GM21786 (cell line): ENCODE measurements at regions not wholly inside any gene's neighbourhood (a gene's known extent, or its start where the extent isn't known, plus 50 kb on each side); places are given as distances from the start of the nearest gene placed in this dataset.
"Not testable (repeated sequence)": the region's sequence is repeated elsewhere in the genome, so short reads cannot be mapped to it uniquely, and the experiment has no call there.

Experiments used
- ATAC-seq: cut with Tn5 transposase; IDR thresholded peaks from one replicate; pipeline ENCODE4 v1.9.1; 2021; ENCODE audit not compliant: unreplicated experiment

DNA sequence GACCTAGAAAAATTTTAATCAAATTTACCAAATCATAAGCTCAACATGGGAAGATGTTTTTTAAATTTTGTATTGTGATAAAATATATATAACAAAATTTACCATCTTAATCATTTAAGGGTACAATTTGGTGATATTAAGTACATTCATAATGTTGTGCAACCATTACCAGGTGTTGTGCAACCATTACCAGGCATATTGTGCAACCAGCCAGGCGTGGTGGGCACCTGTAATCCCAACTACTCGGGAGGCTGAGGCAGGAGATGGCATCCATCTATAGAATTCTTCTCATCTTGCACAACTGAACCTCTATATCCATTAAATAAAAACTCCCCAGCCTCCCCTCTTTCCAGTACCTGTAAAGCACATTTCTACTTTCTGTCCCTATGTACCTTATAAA lies 124.5 kb upstream of the SLC13A1 start:
- no peak for ATAC-seq

DNA sequence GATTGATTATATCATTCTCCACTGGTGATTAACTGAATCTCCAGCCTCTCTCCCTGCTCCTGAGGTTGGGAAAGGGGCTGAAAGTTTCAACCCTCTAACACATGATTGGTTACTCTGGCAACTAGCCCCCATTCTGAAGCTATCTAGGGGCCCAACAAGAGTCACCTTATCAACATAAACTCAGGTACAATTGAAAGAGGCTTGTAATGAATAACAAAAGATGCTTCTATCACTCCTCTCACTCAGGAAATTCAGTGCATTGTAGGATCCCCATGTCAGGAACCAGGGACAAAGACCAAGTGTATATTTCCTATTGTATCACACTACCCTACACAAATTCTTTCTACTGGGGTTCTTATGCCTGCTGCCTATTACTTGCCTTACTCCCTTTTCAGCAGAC lies 123.9 kb upstream of the SLC13A1 start:
- ATAC-seq: no peak

DNA sequence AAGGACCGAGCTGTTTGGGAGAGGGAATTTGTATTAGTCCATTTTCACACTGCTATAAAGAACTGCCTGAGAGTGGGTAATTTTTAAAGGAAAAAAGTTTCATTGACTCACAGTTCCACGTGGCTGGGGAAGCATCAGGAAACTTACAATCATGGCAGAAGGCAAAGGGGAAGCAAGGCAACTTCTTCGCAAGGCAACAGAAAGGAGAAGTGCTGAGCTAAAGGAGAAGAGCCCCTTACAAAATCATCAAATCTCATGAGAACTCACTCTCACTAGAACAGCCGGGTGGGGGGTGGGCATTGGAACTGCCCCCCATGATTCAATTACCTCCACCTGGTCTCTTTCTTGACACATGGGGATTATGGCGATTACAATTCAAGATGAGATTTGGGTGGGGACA lies 121.8 kb upstream of the SLC13A1 start:
- ATAC-seq: not testable (repeated sequence)

DNA sequence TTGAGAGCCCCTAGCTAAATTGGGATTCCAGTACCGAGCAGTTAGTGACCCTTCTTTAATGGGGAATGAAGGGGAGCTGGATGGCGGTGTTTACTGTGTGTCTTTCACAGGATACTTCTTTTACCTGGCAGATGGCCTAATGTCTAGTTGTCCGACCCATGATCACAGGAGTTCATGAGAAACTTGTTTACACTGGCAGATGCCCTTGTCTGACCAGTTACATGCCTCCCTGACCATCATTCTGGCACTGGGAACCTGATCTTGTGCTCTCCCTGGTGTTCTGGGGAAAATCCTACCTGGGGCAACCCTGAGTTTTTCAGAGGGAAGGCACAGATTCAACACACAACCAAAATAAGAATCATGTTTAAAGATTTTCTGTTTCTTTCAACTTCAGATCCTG lies 120.1 kb upstream of the SLC13A1 start:
- no peak for ATAC-seq

DNA sequence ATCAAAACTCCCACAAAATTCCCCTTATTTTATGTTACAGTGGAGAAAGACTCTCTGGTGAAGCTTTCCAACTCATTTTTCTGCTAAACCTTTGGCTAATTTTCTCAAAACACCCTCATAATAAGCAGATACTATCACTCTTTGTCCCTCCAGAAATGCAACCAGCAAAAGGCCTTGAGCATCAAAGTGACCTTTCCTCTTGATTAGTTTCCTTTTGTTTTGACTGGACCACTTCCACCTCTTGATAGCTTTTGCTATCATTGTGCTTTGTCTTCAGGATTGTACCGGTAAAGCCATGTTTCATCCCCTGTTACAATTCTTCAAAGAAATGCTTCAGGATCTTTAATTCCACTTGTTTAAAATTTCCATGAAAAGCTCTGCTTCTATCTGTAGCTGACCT lies 115.1 kb upstream of the SLC13A1 start:
- no peak for ATAC-seq

DNA sequence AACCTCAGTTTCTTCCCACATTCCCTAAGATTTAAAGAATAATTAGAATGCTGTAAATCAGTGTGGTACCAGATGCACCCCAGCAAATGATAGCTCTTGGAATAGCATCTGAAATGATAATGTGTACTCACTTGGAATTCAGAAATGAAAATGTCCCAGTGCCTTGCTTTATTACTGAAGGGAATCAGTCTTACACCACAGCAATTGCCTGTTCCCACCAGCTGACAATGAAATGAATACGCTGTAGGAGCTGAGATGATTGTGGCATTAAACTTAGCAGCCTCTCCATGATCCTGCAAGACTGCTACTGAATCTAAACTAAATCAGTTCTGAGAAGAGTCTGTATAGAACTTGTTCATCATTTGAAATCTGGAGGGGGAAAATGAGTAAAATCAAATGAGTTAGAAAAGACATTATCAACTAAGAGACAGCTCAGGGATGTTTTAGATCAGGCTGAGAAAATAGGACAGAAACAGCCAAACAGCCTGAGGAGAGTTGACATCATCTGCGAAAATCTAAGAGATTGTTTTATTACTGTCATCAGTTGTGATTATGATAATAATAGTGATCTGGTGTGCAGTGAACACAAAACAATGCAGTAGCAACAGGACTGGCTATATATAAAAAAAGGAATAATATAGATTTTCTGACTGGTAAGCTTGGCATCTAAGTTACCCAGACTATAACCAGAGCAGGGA lies 108.6 kb upstream of the SLC13A1 start:
- ATAC-seq: no peak

DNA sequence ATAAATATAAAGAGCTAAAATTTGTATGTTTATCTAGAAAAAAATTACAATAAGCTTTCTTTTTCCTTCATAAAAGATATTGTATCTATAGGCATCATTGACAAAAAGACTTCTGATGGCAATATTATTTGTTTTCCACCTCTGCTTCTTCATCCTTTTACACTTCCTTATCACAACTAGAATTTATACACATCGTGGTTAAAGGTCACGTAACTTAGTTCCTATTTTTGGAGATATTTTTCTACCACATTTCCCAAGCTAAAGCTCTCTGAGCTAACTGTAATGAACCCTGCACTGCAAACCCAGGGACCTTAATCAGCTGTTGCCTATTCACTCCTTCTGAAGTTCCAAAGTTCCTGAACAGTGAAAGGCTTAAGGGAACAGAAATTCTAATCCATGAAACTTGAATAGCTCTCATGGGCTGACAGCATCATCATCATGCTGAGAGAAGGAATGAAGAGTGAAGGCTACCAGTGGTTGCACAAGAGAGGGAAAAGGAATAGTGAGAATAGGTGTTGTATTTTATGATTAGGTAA lies 106.1 kb upstream of the SLC13A1 start:
- ATAC-seq: no peak

DNA sequence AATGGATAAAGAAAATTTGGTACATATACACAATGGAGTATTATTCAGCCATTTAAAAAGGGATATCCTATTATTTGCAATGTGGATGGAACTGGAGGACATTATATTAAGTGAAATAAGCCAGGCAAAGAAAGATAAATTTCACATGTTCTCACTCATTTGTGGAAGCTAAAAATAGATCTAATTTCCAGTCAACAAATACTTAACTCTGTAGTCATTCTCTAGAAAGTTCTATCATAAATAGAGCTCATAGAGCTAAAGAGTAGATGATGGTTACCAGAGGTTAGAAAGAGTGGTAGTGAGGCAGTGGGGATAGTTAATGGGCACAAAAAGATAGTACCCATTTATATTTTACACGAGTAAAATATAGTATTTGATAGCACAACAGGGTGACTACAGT lies 104.2 kb upstream of the SLC13A1 start:
- no peak for ATAC-seq

DNA sequence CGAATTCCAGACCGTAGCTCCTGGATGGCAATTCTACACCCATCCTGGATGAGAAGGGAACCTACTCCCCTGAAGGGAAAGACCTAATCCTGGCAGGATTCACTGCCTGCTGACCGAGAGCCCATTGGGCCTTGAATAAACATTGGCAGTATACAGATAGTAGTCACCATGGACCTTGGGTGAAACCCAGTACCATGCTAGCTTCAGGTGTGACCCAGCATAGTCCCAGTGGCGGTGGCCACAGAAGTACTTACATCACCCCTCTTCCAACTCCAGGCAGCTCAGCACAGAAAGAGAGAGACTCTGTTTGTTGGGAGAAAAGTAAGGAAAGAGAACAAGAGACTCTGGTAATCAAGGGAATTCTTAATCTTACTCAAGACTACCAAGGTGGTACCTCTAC lies 97.2 kb upstream of the SLC13A1 start:
- no peak for ATAC-seq

DNA sequence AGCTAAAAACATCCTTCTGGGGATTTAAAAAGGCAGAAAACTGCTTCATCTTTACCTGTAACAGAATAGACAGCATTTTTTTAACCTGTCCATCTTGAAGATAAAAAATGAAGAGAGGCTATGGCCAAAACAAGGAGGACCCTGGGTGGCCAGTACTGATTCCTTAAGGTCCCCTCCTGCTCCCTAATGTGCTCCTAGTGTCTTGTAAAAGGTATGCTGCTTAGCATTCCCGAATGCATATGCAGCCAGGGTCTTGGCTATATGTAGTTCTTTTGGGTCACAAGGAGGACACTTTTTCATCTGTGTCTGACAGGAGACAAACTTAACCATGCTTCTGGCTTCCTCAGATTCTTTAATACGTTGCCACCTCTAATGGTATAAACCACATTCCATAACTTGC lies 93.9 kb upstream of the SLC13A1 start:
- no peak for ATAC-seq

DNA sequence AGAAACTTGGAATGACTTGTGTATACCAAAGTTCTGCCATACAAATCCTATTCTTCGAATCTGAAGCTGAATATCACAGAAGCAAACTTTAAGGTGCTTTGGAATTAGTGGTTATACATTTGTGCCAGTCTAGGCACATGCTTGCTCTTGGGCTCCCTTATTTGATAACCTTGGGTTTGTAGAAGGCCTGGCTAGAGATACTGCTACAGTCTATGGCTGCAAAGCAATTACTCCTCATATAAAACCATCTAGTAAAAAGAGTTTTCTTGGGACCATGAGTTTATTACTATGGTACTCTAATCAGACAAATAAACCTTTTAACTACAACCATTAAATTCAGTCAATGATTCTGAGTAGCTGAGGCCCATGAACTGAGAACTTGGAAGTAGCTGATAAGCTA lies 92.5 kb upstream of the SLC13A1 start:
- no peak for ATAC-seq

DNA sequence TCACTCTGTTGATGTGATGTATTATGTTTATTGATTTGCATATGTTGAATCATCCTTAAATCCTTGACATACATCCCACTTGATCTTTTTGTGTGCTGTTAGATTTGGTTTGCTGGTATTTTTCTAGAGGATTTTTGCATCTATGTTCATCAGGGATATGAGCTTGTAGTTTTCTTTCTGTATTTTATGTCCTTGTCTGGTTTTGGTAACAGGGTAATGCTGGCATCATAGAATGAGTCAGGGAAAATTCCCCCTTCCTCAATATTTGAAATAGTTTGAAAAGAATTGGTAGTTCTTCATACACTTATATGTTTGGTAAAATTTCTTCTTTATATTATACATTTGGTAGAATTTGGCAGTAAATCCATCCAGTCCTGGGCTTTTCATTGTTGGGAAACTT lies 89.4 kb upstream of the SLC13A1 start:
- no peak for ATAC-seq

DNA sequence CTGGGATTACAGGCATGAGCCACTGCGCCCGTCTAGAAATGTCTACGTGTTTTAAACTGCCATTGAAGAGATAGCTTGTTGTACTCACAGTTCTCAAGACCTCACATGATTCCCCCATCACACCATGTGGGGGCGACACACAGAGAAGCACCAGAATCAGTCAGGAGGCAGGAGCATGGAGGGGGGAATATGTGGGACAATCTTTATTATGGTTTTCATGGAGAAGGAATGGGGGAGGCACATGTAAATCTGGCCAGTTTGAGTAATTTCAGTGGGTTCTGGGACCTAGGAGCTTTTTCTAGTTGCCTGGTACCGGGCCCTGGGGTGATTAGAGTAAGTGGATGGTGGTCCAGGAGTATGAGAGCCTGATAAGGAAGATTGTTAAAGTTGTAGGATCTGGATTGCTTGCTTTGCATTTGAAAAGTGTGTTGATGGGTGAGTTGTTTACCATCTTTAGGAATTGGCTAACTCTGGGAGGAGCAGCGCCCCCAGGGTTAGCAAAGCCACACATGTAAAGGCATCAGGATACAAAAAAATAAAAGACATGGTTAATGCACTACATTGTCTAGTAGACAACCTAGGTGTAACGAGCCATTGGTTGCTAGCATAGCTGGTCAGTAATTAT lies 85.4 kb upstream of the SLC13A1 start:
- ATAC-seq: no peak

DNA sequence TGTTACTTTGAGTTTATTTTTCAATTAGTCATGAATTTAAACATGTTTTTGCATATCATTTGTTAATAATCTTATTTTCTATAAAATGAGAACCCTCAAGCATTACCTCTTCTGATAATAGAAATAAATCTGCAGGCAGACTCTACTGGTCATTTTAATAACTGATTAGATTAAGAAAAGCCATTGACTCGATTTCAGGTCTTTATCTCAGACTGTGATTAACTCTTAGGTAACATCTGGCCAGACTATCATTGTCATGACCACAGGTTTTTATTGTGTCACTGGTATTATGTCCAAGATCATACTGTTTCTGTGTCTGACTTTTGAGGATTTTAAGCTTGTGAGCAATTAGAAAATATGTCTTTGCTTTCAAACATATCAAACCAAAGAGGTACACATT lies 83.6 kb upstream of the SLC13A1 start:
- ATAC-seq: no peak

DNA sequence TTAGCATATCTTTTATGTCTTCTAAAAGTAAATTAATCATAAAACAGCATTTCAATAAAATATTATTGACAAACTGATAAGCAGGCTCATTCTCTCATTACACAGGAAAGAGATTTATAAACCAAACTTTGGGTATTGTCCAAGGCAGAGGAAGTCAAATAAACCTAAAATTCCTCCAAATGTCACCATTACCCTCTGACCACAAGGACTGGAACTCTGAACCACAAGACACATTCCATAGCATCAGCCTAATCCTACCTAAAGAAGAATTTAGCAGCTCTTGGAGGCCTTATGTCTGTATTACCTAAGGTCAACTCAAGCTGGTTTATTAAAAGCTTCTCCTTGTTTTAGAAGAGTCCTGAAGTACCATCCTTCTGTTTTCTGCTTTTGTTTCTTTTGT lies 82.4 kb upstream of the SLC13A1 start:
- ATAC-seq: no peak

DNA sequence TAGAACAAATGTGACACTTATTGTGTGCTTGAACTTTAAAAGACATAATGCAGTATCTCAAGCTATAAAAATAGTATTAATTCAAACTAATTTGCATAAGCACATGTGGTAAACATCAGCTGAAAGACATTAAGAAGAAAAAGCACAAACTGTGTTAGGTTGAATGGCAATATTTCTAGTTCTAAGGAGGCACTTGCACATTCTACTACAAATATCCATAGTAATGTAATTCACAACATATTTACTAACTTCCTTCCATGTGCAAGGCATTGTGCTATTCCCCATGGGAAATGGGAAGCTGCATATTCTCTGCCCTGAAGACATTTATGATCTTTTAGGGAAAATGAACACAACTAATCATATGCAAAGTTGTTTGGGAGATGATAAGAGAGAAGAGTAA lies 80.2 kb upstream of the SLC13A1 start:
- ATAC-seq: no peak

DNA sequence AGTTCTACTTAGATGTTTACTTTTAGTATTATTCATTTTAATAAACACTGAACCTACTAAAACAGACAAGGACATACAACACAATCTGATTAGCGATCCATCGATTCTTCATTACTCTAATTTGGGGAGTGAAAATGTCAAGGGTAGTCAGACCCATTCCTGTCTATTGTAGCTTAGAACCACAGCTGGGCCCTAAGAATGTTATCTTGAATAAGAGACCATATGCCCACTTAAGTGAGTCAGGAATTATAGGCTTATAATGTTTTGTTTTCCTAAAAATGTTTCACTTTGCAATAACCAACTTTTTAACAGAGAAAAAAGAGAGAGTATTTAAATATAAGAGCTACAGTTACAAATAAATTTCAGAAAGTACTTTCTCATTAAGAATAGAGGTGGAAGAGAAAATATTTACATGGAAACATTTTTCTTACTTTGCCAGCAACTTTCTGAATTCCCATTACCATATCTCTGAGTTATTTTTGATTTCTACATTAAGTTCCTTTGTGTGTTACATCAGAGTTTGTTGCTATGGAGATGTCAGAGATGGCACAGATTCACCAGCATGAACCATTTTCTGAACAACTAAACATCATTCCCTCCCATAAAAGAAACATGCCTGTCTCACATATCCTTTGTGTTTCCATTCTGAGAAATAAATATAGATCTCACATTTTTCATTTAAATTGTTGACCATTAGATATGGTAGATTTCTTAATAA lies 75.4 kb upstream of the SLC13A1 start:
- ATAC-seq: no peak

DNA sequence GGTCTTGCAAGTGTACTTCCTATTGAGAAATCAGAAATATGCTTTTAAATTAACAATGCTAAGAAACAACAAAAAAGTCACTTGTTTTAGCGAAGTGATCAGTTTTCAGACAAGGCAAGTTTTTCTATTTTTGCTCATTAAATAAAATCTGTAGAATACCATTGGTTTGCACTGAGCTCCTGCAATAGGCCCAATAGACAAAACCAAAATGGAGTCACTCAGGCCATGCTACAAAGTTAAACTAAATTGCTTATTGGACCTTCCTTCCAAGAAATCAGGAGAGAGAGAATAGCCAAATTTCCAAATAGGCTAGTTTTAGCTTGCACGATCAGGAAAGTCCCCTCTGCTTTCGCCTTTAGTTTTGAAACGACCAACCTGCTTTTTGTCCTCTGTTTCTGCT lies 73.4 kb upstream of the SLC13A1 start:
- no peak for ATAC-seq

DNA sequence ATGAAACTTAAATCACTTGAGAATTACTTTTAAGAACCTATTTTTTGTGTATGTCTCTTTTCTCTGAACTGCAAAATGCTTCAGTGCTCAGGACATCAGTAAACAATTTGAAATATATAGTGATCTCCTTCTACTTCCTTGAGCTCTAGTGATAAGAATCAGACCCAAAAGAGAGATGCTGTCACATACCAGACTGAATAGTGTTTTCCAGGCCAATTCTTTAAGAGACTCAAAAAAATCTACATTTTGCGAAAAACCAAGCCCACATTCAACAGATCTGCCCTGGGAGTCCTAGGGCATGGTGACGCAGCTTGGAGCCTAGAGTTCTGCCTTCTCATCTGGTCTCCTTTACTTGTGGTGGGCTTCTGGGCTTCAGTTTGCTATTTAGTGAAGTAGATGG lies 72.1 kb upstream of the SLC13A1 start:
- no peak for ATAC-seq

DNA sequence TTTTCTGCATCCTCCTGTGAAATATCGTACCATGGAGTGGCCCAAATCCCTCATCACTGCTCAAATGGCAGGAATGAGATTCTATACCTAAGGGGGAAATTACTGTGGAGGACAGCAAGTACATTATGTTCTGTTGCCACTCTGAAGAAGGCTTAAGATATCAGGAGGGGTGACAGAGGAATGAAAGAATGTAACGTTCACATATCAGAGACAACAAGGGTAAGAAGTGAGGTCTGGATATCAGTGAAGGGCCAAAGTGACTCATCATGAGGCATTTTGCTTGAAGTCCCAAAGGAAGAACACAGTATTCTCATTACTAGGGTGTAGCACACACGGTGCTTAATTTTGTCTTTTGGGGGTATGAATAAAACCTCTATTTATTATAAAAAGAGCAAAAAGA lies 71.5 kb upstream of the SLC13A1 start:
- no peak for ATAC-seq

DNA sequence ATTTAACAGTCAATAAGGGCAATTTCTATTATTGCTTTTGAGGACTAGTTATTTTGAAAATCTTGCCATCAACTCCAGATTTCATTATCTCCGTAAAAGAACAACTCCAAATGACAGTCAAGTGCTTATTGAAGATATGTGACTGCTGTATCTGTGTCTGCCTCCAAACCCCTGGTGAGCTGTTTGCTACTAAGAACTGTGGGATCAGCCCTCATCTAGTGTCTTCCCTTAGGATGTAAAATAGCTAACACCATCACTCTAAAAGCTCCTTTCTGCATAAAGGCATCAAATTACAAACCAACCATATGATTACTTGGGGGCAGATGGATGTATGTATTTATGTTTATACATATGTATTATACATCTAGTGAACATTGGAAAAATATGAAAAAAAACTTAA lies 70.8 kb upstream of the SLC13A1 start:
- ATAC-seq: no peak

DNA sequence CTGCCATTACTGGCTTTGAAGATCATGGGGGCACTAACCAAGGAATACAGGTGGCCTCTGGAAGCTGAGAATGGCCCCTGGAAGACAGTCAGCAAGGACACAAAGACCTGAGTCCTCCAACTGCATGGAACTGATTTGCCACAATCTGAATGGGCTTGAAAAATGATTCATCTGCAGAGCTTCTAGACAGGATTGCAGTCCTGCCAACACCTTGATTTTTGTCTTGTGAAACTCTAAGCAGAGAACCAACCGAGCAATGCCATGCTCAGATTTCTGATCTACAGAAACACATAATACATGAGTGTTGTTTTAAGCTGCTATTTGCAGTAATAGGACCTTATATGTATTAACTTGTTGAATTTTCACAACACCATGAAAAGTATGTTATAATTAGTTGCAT lies 66.1 kb upstream of the SLC13A1 start:
- no peak for ATAC-seq
